IMR-90 (cell line): ENCODE measurements at regions not wholly inside any gene's neighbourhood (a gene's known extent, or its start where the extent isn't known, plus 50 kb on each side); places are given as distances from the start of the nearest gene placed in this dataset.

Experiments
- ATAC-seq: fragments of 200-7000 bp; cut with Tn5 transposase; 2 replicates; pipeline ENCODE4 v1.9.1; 2020; ENCODE audit warnings: low read depth, mild to moderate bottlenecking, moderate library complexity
- BruUV-seq: library from RNA; stranded (reverse); fragments of 400-500 nt; replicated peaks from 2 replicates; lab custom pipeline; 2021; lab: Mats Ljungman, UMichigan
- CTCF ChIA-PET: fragments of 300-600 bp; formaldehyde crosslinking; extraction: SDS; loops from one replicate; lab custom pipeline; 2021; ENCODE audit warnings: antibody characterized with exemption; lab: Yijun Ruan, JAX
- POLR2A ChIA-PET: fragments of 300-600 bp; sonication (Branson Sonifier 250); formaldehyde crosslinking; loops from one replicate; lab custom pipeline; 2022; ENCODE audit warnings: antibody characterized with exemption; ENCODE audit not compliant: unreplicated experiment; lab: Charles Lee
- DNase-seq: peaks from one replicate; pipeline ENCODE4 v3.0.0; 2013
- H2AFZ ChIP-seq: replicated peaks from 2 replicates; pipeline ENCODE3; 2013; ENCODE audit warnings: low read length, mild to moderate bottlenecking; ENCODE audit not compliant: poor library complexity
- H2AK5ac ChIP-seq: 2 replicates; pipeline ENCODE4 v1.6.1; 2013; ENCODE audit warnings: low read depth, low read length, inconsistent platforms
- H2AK9ac ChIP-seq: replicated peaks from 2 replicates; pipeline ENCODE3; 2013; ENCODE audit warnings: mild to moderate bottlenecking, low read depth, low read length, moderate library complexity; ENCODE audit not compliant: poor library complexity
- H2BK120ac ChIP-seq: 2 replicates; pipeline ENCODE4 v1.6.1; 2013; ENCODE audit warnings: low read depth, low read length, inconsistent platforms
- H2BK15ac ChIP-seq: 3 replicates; pipeline ENCODE4 v1.6.1; 2013; ENCODE audit warnings: low read depth, low read length, inconsistent platforms
- H2BK20ac ChIP-seq: 2 replicates; pipeline ENCODE4 v1.6.1; 2013; ENCODE audit warnings: low read depth, mild to moderate bottlenecking, inconsistent platforms, low read length, moderate library complexity
- H2BK5ac ChIP-seq: 2 replicates; pipeline ENCODE4 v1.6.1; 2013; ENCODE audit warnings: mild to moderate bottlenecking, low read depth, low read length, inconsistent platforms; ENCODE audit not compliant: poor library complexity, severe bottlenecking
- H3K14ac ChIP-seq: replicated peaks from 2 replicates; pipeline ENCODE4 v1.6.1; 2013; ENCODE audit warnings: low read depth, low read length, inconsistent platforms
- H3K18ac ChIP-seq: 2 replicates; pipeline ENCODE4 v1.6.1; 2013; ENCODE audit warnings: low read depth, low read length, control low read depth
- H3K23ac ChIP-seq: 2 replicates; pipeline ENCODE4 v1.6.1; 2013; ENCODE audit warnings: low read depth, low read length, inconsistent platforms
- H3K27ac ChIP-seq: 2 replicates; pipeline ENCODE4 v1.5.1; 2013; ENCODE audit warnings: mild to moderate bottlenecking, control low read depth, low read length; ENCODE audit not compliant: insufficient read depth
- H3K27me3 ChIP-seq: 2 replicates; pipeline ENCODE4 v1.6.1; 2013; ENCODE audit warnings: low read length; ENCODE audit not compliant: control insufficient read depth, insufficient read depth
- H3K36me3 ChIP-seq: 2 replicates; pipeline ENCODE4 v1.6.1; 2013; ENCODE audit warnings: low read length, mixed read lengths; ENCODE audit not compliant: control insufficient read depth, insufficient read depth
- H3K4ac ChIP-seq: 2 replicates; pipeline ENCODE4 v1.6.1; 2013; ENCODE audit warnings: low read depth, low read length, inconsistent platforms
- H3K4me1 ChIP-seq: 2 replicates; pipeline ENCODE4 v1.6.1; 2013; ENCODE audit warnings: low read length, mixed read lengths; ENCODE audit not compliant: control insufficient read depth, insufficient read depth
- H3K4me2 ChIP-seq: 2 replicates; pipeline ENCODE4 v1.6.1; 2013; ENCODE audit warnings: low read depth, mild to moderate bottlenecking, control low read depth, low read length, moderate library complexity
- H3K4me3 ChIP-seq: 2 replicates; pipeline ENCODE4 v1.5.1; 2013; ENCODE audit warnings: low read depth, mild to moderate bottlenecking, control low read depth, low read length, moderate library complexity; ENCODE audit not compliant: insufficient read depth
- H3K56ac ChIP-seq: 2 replicates; pipeline ENCODE4 v1.6.1; 2013; ENCODE audit warnings: low read length, inconsistent platforms; ENCODE audit not compliant: insufficient read depth; ENCODE audit errors: extremely low read depth
- H3K79me1 ChIP-seq, 2 experiments: 2 replicates each; pipeline ENCODE4 v1.6.1; 2013; ENCODE audit warnings: low read length in 2 of 2, inconsistent platforms in 1 of 2, low read depth in 1 of 2
- H3K9ac ChIP-seq: 2 replicates; pipeline ENCODE4 v1.6.1; 2013; ENCODE audit warnings: low read depth, low read length, control low read depth
- H3K9me1 ChIP-seq: 2 replicates; pipeline ENCODE4 v1.6.1; 2013; ENCODE audit warnings: low read length, inconsistent platforms; ENCODE audit not compliant: insufficient read depth
- H3K9me3 ChIP-seq: 2 replicates; pipeline ENCODE4 v1.6.1; 2013; ENCODE audit warnings: low read length; ENCODE audit not compliant: control insufficient read depth, insufficient read depth
- H4K20me1 ChIP-seq: 2 replicates; pipeline ENCODE4 v1.6.1; 2013; ENCODE audit warnings: low read length, inconsistent platforms; ENCODE audit not compliant: insufficient read depth
- H4K5ac ChIP-seq: 2 replicates; pipeline ENCODE4 v1.6.1; 2013; ENCODE audit warnings: mild to moderate bottlenecking, low read depth, low read length, control low read depth
- H4K8ac ChIP-seq, 2 experiments: 2 replicates each; pipeline ENCODE4 v1.6.1; 2013; ENCODE audit warnings: low read depth in 2 of 2, low read length in 2 of 2, control low read depth in 1 of 2, inconsistent platforms in 1 of 2
- H4K91ac ChIP-seq: 2 replicates; pipeline ENCODE4 v1.6.1; 2013; ENCODE audit warnings: low read depth, low read length, inconsistent platforms; ENCODE audit not compliant: insufficient read depth
- BHLHE40 ChIP-seq: fragments of 150-350 bp; IDR thresholded peaks from 2 replicates; pipeline ENCODE4 v1.6.1; 2016; ENCODE audit warnings: mild to moderate bottlenecking, low read depth, low read length
- CEBPB ChIP-seq: IDR thresholded peaks from 2 replicates; pipeline ENCODE4 v1.6.1; 2012; ENCODE audit warnings: low read depth, low read length, improper control_type of control experiment
- CHD1 ChIP-seq: IDR thresholded peaks from 2 replicates; pipeline ENCODE4 v1.6.1; 2012; ENCODE audit warnings: low read depth, low read length, improper control_type of control experiment
- CTCF ChIP-seq: conservative IDR thresholded peaks from 2 replicates; pipeline ENCODE4 v1.5.1; 2012; ENCODE audit warnings: mild to moderate bottlenecking, low read depth, low read length, improper control_type of control experiment
- ELK1 ChIP-seq: fragments of 150-350 bp; IDR thresholded peaks from 2 replicates; pipeline ENCODE4 v1.6.1; 2016; ENCODE audit warnings: low read depth, mild to moderate bottlenecking, low read length, moderate library complexity, borderline replicate concordance
- FOS ChIP-seq: fragments of 150-350 bp; IDR thresholded peaks from 2 replicates; pipeline ENCODE4 v1.6.1; 2016; ENCODE audit warnings: low read depth, low read length
- MAFK ChIP-seq: IDR thresholded peaks from 2 replicates; pipeline ENCODE4 v1.6.1; 2012; ENCODE audit warnings: low read depth, low read length, improper control_type of control experiment
- MAZ ChIP-seq: IDR thresholded peaks from 2 replicates; pipeline ENCODE4 v1.6.1; 2012; ENCODE audit warnings: low read depth, mild to moderate bottlenecking, low read length, improper control_type of control experiment, moderate library complexity, borderline replicate concordance
- NFE2L2 ChIP-seq: fragments of 150-350 bp; IDR thresholded peaks from 2 replicates; pipeline ENCODE4 v1.6.1; 2016; ENCODE audit warnings: low read depth, mild to moderate bottlenecking, low read length
- POLR2A ChIP-seq: IDR thresholded peaks from 2 replicates; pipeline ENCODE4 v1.6.1; 2012; ENCODE audit warnings: mild to moderate bottlenecking, low read depth, low read length
- RAD21 ChIP-seq: IDR thresholded peaks from 2 replicates; pipeline ENCODE4 v1.6.1; 2012; ENCODE audit warnings: low read length, improper control_type of control experiment
- RCOR1 ChIP-seq: IDR thresholded peaks from 2 replicates; pipeline ENCODE4 v1.6.1; 2012; ENCODE audit warnings: mild to moderate bottlenecking, low read length, improper control_type of control experiment; ENCODE audit not compliant: insufficient replicate concordance
- RFX5 ChIP-seq: IDR thresholded peaks from 2 replicates; pipeline ENCODE4 v1.8.0; 2012; ENCODE audit warnings: low read depth, mild to moderate bottlenecking, low read length, moderate library complexity
- SMC3 ChIP-seq: fragments of 150-350 bp; IDR thresholded peaks from 2 replicates; pipeline ENCODE4 v1.6.1; 2016; ENCODE audit warnings: low read depth, mild to moderate bottlenecking, antibody characterized with exemption, low read length, moderate library complexity
- USF2 ChIP-seq: fragments of 150-350 bp; IDR thresholded peaks from 2 replicates; pipeline ENCODE4 v1.6.1; 2017; ENCODE audit warnings: mild to moderate bottlenecking, antibody characterized with exemption, low read length, low read depth
- WGBS, 2 experiments: methylation state at CpG; one replicate each; pipeline versions ENCODE4 v1.1.5 to v1.1.7; 2013; ENCODE audit warnings: missing lambda C conversion rate in 2 of 2; ENCODE audit not compliant: insufficient read length in 1 of 2; ENCODE audit errors: extremely low coverage in 2 of 2; 5-methylcytosine and 5-hydroxymethylcytosine counted together
- dilution Hi-C: fragments of 300-500 bp; cut with HindIII; formaldehyde crosslinking; loops from one replicate; pipeline ENCODE4 v1.14.3; 2018; ENCODE audit warnings: low sequenced_read_pairs; ENCODE audit not compliant: unreplicated experiment
- in situ Hi-C: fragments of 300-500 bp; cut with MboI; formaldehyde crosslinking; loops from 3 replicates; pipeline ENCODE4 v1.14.3; 2019; ENCODE audit warnings: low sequenced_read_pairs, inconsistent platforms, mixed read lengths
- intact Hi-C: fragments of 100-400 bp; cut with micrococcal nuclease; formaldehyde crosslinking; loops from 2 replicates; pipeline ENCODE4 v1.10.0; 2022

GRCh38 chr6:15948930-15949900, 179.7 kb upstream of the MYLIP start:
- Histone ChIP-seq H3K14ac (no peak overlapping the region), H3K36me3 (no peaks in the 10 kb centered on the region), H3K23ac (no peak overlapping the region), H3K4me1 (no peaks in the 10 kb centered on the region; the same call in 1 of the 2 replicates), H3K9me1 (no peaks in the 10 kb centered on the region), H4K8ac (no peak overlapping the region), H2AK9ac (no peak overlapping the region), H3K4me3 (no peak overlapping the region), H2BK20ac (no peak overlapping the region), H2AFZ (no peak overlapping the region), H3K4ac (no peak overlapping the region), H3K9me3 (no peaks in the 10 kb centered on the region), H2BK5ac (no peak overlapping the region), H2BK15ac (no peak overlapping the region), H4K5ac (no peak overlapping the region), H2AK5ac (no peak overlapping the region), H4K91ac (no peak overlapping the region), H4K20me1 (no peaks in the 10 kb centered on the region), H3K4me2 (no peak overlapping the region), H3K27me3 (no peaks in the 10 kb centered on the region), H3K18ac (no peak overlapping the region), H3K27ac (no peak overlapping the region), H3K56ac (no peak overlapping the region), H3K9ac (no peak overlapping the region), H2BK120ac (no peak overlapping the region), H3K79me1 (no peaks in the 10 kb centered on the region)
- no CpG with 5 or more reads among the region's 10 CpGs for WGBS, 2 experiments
- CTCF ChIA-PET: interaction anchor here (0.6 kb wide), 1 partner anchor 262 kb away, joined by 3 read pairs; no protein-coding TSS in a partner anchor
- DNase-seq (no peak), ATAC-seq (no peak)
- dilution Hi-C loops: no loop called here
- in situ Hi-C loops: no loop called here
- intact Hi-C loops: no loop called here
- POLR2A ChIA-PET: no interaction called here
- no TSS peak for BruUV-seq
- no peak for TF ChIP-seq RAD21
- TF ChIP-seq USF2: no peak
- no peak for TF ChIP-seq RCOR1
- no peak for TF ChIP-seq CHD1
- no peak for TF ChIP-seq RFX5
- no peak for TF ChIP-seq MAZ
- TF ChIP-seq FOS: no peak
- TF ChIP-seq POLR2A: no peak
- TF ChIP-seq SMC3: no peak
- no peak for TF ChIP-seq CTCF
- no peak for TF ChIP-seq BHLHE40
- TF ChIP-seq MAFK: no peak
- TF ChIP-seq ELK1: no peak
- no peak for TF ChIP-seq NFE2L2
- TF ChIP-seq CEBPB: no peak
